ENCODE measurements at regions not wholly inside any gene's neighbourhood (a gene's known extent, or its start where the extent isn't known, plus 50 kb on each side); places are given as distances from the start of the nearest gene placed in this dataset.
"Not testable (repeated sequence)": the region's sequence is repeated elsewhere in the genome, so short reads cannot be mapped to it uniquely, and the experiment has no call there.

DNA sequence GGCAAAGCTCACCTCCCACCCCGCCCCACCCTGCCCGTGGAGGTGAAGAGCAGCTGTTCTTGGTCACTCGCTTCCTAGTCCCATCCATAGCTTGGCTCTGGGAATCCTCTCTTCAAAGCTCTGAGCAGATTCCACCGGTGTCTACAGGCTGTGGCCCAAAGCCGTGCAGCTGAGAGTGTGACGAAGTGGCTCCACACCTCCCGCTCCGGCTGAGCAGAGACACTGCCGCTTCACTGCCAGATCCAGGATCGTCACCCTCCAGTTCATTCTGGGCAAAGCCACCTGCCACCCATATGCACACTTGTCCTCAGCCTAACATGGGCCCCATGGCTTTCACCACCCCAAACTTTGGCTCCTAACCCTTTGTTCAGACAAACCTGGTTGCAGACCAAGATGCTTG, 532.9 kb upstream of the B3GAT1 start:
- no peak for DNase-seq (ENCODE audit: low read depth in 2 of 2)

DNA sequence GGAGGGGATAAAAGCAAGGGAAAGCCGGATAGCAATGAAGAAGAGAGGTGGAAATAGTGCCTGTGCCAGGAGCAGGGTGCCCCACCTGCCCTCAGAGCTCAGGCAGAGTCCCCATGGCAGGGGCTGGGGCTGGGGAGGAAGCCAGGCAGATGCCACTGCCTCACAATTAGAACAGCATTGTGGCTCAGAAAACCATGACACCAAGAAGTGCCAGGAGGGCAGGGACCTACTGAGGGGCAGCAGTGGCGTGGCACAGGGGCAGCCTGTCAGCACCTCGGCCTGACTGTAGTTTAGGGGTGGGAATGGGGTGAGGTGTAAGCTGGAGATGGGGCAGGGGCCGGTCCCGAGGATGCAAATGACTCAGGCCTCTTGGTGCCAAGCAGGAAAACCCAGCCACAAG, 532.1 kb upstream of the B3GAT1 start:
- no peak for DNase-seq (ENCODE audit: low read depth in 2 of 2)

DNA sequence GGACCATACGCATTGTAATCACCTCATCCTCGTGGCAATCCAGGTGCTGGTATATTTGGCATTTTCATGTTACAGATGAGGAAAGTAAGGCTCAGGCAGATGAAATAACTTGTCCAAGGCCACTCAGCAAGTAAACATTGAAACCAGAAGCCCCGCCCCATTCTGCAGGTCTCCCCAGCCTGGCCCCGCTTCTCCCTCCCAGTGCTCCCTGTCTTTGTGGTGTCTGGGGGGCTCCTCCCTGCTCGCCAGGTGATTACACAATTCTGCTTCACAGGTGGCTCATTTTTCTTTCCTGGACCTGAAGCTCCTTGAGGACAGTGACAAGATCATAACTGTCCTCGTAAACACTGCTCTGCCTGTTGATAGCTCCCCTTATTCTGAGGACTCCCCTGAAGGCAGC, 531.5 kb upstream of the B3GAT1 start:
- no peak for DNase-seq (ENCODE audit: low read depth in 2 of 2)

DNA sequence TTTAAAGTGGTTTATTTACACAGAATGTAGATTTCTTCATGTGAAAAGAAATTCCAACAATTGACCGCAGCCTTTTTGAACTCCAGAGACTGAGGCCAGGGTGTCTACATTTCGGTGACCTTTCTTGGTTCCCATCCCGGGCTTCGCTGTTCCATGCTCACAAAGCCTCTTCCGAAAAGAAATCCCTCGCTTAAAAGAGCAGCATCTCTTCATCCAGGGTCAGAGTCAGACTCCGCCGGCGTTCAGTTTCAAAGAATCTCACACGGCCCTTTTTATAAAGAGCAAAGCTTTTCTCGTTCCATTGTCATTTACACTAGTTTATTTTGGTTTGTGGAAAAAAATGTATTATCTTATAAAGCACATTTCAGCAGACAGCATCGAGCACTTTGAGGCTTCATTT, 530.6 kb upstream of the B3GAT1 start:
- DNase-seq (ENCODE audit: low read depth in 2 of 2) = no peak

DNA sequence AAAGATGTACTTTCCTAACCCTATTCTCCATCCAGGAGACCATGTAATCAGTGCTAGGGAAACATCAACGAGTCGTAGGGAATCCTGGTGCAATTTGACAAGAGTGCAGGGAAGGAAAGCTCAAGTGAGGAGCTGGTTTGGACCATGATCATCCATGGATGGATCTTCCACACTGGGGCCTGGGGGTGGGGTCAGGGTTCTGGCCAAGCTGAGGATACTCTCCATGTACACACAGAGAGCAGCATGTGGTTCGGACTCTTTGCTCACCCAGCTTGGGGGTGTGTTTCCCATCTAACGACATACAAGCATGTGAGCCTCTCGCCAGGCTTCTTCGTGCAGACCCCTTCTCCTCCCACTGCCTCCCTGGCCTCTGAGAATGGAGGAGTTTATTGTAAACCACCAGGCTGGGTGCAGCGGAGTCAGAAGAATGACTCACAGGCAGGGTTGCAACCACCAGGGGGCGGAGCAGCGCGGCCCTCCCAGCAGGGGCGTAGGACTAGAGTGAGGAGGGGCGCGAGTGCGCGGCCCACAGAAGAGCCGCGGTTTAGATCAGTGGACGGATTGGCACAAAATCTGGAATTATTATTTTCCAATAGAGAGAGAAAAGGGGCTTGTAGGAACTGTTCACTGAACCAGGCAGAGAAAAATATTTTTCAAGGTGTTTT, 530.0 kb upstream of the B3GAT1 start:
- not testable (repeated sequence) for DNase-seq (ENCODE audit: low read depth in 2 of 2)

GRCh38 chr11:134941326-134941725, 529.3 kb upstream of the B3GAT1 start:
- DNase-seq (ENCODE audit: low read depth in 2 of 2) = no peak

DNA sequence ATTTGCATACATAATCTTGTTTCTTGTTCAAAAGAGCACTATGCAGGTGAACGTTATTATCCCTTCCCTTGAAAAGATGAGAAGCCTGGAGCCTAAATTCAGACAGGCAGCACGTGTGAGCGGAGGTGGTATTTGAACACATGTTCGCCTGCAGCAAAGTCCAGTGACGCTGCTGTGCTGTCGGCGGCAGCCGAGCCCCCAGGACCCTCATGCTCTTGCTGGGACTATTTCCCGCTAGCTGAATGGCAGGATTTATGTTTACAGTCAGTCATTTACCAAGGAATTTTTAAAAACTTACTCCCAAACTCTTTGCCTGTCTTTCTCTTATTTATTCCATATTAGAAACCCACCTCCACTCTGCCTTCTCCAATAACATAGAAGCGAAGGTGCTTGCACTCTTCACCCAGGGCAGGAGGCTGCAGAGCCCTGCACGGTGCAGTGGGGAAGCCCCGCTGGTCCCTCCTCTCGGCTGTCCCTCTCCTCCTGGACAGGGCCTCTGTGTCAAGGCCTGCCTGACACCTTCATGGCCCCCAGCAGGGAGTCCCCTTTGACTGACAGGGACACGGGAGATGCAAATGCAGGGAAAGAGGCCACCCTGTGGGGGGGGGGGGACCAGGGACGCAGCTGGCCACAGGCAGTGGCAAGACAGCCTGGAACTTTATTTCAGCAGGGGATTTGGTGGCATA, 528.5 kb upstream of the B3GAT1 start:
- no peak for DNase-seq (ENCODE audit: low read depth in 2 of 2)

- no peak for DNase-seq (ENCODE audit: low read depth in 2 of 2)
These were observed 527.9 kb upstream of the B3GAT1 start for GRCh38 chr11:134939905-134940304.

- DNase-seq (ENCODE audit: low read depth in 2 of 2) = no peak
These were observed 527.0 kb upstream of the B3GAT1 start for GRCh38 chr11:134939031-134939430.

- DNase-seq (ENCODE audit: low read depth in 2 of 2) = no peak
These were observed 526.2 kb upstream of the B3GAT1 start for GRCh38 chr11:134938212-134938611.

GRCh38 chr11:134937193-134937592, 525.2 kb upstream of the B3GAT1 start:
- not testable (repeated sequence) for DNase-seq (ENCODE audit: low read depth in 2 of 2)

GRCh38 chr11:134932761-134933160, 520.7 kb upstream of the B3GAT1 start:
- DNase-seq (ENCODE audit: low read depth in 2 of 2) = no peak

GRCh38 chr11:134925432-134925831, 513.4 kb upstream of the B3GAT1 start:
- no peak for DNase-seq (ENCODE audit: low read depth in 2 of 2)

GRCh38 chr11:134923441-134923840, 511.4 kb upstream of the B3GAT1 start:
- DNase-seq (ENCODE audit: low read depth in 2 of 2) = no peak

- DNase-seq (ENCODE audit: low read depth in 2 of 2) = no peak
These were observed 509.9 kb upstream of the B3GAT1 start for GRCh38 chr11:134921938-134922337.

DNA sequence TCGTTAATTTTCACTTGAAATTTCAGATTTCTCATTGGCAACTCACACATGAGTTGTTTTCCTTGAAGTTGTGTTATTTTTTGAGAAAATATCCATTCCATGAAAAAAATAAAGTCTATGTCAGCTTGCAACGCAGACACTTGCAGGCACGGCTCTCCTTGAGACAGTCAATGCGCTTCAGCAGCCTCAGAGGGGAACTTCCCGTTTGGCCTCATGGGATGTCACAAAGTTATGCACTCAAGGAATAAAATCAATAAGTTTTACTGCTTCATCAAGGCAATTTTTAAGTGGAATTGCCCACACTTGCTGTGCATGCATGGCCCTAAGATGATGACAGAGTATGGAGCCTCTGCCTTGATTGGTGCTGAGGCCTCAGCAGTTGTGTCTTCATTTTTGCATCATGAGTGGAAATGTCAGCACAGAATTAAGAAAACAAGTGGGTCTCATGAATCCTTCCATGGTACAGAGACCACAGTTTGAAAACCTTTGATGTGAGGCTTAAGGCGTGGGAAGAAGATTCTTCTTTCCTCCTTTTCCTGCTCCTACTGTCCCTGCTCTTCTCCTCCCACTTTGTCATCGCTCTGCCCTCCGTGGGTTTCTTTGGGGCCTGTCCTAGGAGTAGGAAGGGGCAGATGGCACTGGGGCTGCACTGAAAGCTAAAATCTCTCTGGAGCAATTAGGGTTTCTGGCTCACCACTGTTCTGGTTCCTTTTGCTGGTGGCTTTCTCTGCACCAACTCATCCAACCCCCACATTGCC, 509.0 kb upstream of the B3GAT1 start:
- DNase-seq (ENCODE audit: low read depth in 2 of 2) = no peak

DNA sequence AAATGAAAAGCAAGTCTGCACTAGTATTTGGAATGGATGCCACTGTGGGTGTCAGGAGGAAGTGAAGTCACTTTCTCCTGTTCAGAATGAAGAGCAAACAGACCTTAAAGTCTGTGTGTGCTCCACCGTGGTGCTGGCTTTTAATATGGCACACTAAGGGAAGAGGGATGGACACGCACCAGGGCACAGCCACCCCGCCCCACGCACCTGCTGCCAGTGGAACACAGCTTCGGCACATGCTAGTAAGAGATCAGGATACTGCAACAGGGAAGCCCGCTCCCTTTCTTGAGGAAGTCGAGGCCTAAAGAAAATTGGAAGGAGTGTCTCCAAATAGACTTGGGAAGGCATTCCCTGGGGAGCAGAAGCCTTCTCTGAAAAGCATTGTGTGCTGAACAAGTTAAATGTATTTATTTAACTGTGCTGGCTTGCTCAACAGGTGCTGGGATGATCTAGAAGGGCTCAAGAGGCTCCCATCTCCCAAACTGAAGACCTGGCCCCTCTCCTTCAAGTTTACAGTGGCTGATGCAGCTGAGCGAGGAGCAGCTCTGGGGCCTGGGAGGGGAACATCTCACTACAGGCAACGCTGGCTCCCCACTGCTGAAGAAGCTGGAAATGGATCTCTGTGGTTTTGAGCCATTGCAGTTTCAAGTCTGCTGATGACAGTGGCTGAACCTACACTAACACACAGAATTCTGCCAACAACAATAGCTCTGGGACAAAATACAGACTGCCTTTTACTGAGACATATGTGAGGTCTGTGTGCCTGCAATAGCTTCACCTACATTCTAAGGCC, 504.6 kb upstream of the B3GAT1 start:
- no peak for DNase-seq (ENCODE audit: low read depth in 2 of 2)

- DNase-seq (ENCODE audit: low read depth in 2 of 2) = no peak
These were observed 503.8 kb upstream of the B3GAT1 start for GRCh38 chr11:134915881-134916280.

GRCh38 chr11:134915212-134915611, 503.2 kb upstream of the B3GAT1 start:
- DNase-seq (ENCODE audit: low read depth in 2 of 2) = no peak

DNA sequence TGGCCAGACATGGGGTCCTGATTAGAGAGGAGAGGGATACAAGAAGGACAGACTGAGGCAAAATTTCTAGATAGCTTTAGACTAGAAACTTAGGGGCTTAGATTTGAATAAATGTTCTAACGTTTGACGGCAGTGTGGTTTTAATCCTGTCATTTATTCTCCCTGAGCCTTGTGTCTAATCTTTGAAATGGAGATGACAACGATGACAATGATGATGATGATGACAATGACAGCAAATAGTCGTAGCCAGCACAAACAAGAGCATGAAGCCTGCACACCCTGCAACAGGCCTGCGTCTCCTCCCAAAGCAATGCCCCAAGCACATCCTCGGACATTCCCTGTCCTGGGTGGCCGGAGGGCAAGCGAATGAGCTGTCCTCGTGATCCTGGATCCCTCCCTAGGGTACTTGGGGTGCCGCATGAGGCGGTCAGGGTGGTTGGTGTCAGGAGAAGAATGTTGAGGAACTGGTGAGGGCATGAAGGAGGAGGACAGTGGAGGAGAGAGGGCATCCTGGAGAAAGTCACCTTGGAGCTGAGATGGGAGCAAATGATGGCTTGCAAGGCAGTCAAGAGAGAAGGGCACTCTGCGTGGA, 502.1 kb upstream of the B3GAT1 start:
- no peak for DNase-seq (ENCODE audit: low read depth in 2 of 2)

GRCh38 chr11:134913391-134913790, 501.3 kb upstream of the B3GAT1 start:
- DNase-seq (ENCODE audit: low read depth in 2 of 2) = no peak

Measured in stimulated activated CD4-positive, alpha-beta T cell treated with anti-CD3 and anti-CD28 coated beads, Interleukin-1b, Interleukin-23, amount 100 ng/mL, for 4 hours (primary cell).